Stomach (tissue), 4 donors: ENCODE measurements at regions not wholly inside any gene's neighbourhood (a gene's known extent, or its start where the extent isn't known, plus 50 kb on each side); places are given as distances from the start of the nearest gene placed in this dataset.

Experiments used
- CTCF ChIP-seq, 7 experiments: fragments of 450-650 bp in 4 of 7; fragments of 200-600 bp in 3 of 7; sonication (generic) in 3 of 7; IDR thresholded peaks; one replicate each; pipeline ENCODE4 v1.5.1; 2016 to 2019; ENCODE audit warnings: antibody characterized with exemption in 7 of 7, control low read depth in 2 of 7, mild to moderate bottlenecking in 1 of 7
- EP300 ChIP-seq: sonication (generic); formaldehyde crosslinking; IDR thresholded peaks from one replicate; pipeline ENCODE4 v1.6.1; 2017; ENCODE audit warnings: antibody characterized with exemption
- POLR2A ChIP-seq, 4 donors: fragments of 450-650 bp; IDR thresholded peaks; one replicate each; pipeline ENCODE4 v1.6.1; 2016; ENCODE audit warnings: antibody characterized with exemption in 4 of 4, control low read depth in 2 of 4, mild to moderate bottlenecking in 1 of 4, moderate library complexity in 1 of 4

DNA sequence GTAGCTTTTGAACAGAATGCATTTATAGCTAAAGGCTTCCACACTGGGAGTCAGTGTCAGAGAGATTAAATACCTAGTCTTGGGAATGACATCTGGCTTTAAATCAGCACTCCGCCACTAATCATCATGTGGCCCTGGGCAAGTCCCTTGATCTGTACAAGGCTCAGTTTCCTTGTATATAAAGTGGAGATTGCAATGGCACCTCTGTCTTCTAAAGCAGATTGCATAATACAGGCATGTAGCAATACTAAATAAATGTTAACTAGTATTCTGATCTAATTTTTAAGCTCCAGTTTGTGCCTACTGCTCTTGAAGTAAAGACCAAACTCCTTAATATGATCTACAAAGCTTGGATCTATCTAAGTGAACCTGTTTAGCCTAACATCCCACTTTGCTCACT is 249.4 kb downstream of the PLPP3 start:
- TF ChIP-seq CTCF (IDR thresholded peaks at IDR 0.05) (no peak), EP300 (no peak), POLR2A (IDR thresholded peaks at IDR 0.05) (no peak)
